ENCODE measurements at regions not wholly inside any gene's neighbourhood (a gene's known extent, or its start where the extent isn't known, plus 50 kb on each side); places are given as distances from the start of the nearest gene placed in this dataset.

DNA sequence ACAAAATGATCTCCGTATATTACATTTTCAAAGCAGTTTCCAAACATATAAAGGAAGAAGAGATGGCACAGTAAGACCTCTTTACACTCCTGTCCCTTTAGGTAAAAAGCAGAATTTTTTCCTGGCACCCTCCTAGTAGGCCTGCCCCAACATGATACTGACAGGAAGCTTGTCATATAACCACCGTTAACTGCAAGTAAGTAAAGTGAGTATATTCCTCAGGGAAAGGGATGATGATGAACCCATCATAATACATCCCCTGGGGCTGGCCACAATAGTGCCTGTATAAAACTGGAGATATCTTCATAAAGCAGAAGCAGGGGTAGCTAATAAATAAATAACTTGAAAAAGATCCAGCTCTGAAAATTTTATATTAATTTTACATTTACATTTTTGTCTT, 893.0 kb downstream of the DIPK2A start:
- TF ChIP-seq, protein P1, sequence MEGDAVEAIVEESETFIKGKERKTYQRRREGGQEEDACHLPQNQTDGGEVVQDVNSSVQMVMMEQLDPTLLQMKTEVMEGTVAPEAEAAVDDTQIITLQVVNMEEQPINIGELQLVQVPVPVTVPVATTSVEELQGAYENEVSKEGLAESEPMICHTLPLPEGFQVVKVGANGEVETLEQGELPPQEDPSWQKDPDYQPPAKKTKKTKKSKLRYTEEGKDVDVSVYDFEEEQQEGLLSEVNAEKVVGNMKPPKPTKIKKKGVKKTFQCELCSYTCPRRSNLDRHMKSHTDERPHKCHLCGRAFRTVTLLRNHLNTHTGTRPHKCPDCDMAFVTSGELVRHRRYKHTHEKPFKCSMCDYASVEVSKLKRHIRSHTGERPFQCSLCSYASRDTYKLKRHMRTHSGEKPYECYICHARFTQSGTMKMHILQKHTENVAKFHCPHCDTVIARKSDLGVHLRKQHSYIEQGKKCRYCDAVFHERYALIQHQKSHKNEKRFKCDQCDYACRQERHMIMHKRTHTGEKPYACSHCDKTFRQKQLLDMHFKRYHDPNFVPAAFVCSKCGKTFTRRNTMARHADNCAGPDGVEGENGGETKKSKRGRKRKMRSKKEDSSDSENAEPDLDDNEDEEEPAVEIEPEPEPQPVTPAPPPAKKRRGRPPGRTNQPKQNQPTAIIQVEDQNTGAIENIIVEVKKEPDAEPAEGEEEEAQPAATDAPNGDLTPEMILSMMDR (IDR thresholded peaks at IDR 0.05; ENCODE audit: low read depth, low read length, poor library complexity, severe bottlenecking): no peak
- no peak for TF ChIP-seq EZH2phosphoT487 (IDR thresholded peaks at IDR 0.05; ENCODE audit: borderline replicate concordance, low read length)

Measured in DOHH2 (cell line).